Nephron (organoid): ENCODE measurements at regions not wholly inside any gene's neighbourhood (a gene's known extent, or its start where the extent isn't known, plus 50 kb on each side); places are given as distances from the start of the nearest gene placed in this dataset.

ENCODE experiments used
- H3K27ac Mint-ChIP-seq, 3 experiments: 2 replicates each; pipeline ENCODE4 v1.8.0; 2020; ENCODE audit warnings: mixed read lengths in 3 of 3, mild to moderate bottlenecking in 2 of 3, moderate library complexity in 1 of 3
- H3K27me3 Mint-ChIP-seq: 2 replicates; pipeline ENCODE4 v1.8.0; 2021; ENCODE audit warnings: low read depth, mild to moderate bottlenecking, moderate library complexity, mixed read lengths
- H3K36me3 Mint-ChIP-seq: 2 replicates; pipeline ENCODE4 v1.8.0; 2020; ENCODE audit warnings: low read depth, mixed read lengths
- H3K4me1 Mint-ChIP-seq: 2 replicates; pipeline ENCODE4 v1.8.0; 2020; ENCODE audit warnings: mixed read lengths
- H3K4me3 Mint-ChIP-seq, 3 experiments: 2 replicates each; pipeline ENCODE4 v1.8.0; 2020; ENCODE audit warnings: mild to moderate bottlenecking in 3 of 3, mixed read lengths in 3 of 3, moderate library complexity in 2 of 3
- H3K9me3 Mint-ChIP-seq: 2 replicates; pipeline ENCODE4 v1.8.0; 2020; ENCODE audit warnings: mixed read lengths
- TF ChIP-seq, protein P1 (sequence below), 3 experiments: fragments of 200-600 bp; sonication (generic); IDR thresholded peaks; one replicate each; pipeline ENCODE4 v1.5.0; 2021; ENCODE audit warnings: antibody characterized with exemption in 3 of 3; ENCODE audit not compliant: unreplicated experiment in 3 of 3

GRCh38 chr13:75222031-75222430, 259.9 kb downstream of the TBC1D4 start:
- peaks cover 41% of the 10 kb centered on the region for H3K4me1 Mint-ChIP-seq
- H3K4me3 Mint-ChIP-seq: no peak overlapping the region
- H3K27ac Mint-ChIP-seq: no peak overlapping the region
- peaks cover 4% of the 10 kb centered on the region for H3K27me3 Mint-ChIP-seq
- TF ChIP-seq, protein P1, sequence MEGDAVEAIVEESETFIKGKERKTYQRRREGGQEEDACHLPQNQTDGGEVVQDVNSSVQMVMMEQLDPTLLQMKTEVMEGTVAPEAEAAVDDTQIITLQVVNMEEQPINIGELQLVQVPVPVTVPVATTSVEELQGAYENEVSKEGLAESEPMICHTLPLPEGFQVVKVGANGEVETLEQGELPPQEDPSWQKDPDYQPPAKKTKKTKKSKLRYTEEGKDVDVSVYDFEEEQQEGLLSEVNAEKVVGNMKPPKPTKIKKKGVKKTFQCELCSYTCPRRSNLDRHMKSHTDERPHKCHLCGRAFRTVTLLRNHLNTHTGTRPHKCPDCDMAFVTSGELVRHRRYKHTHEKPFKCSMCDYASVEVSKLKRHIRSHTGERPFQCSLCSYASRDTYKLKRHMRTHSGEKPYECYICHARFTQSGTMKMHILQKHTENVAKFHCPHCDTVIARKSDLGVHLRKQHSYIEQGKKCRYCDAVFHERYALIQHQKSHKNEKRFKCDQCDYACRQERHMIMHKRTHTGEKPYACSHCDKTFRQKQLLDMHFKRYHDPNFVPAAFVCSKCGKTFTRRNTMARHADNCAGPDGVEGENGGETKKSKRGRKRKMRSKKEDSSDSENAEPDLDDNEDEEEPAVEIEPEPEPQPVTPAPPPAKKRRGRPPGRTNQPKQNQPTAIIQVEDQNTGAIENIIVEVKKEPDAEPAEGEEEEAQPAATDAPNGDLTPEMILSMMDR (IDR thresholded peaks at IDR 0.05; ENCODE audit: unreplicated experiment in 3 of 3): no peak
- no peaks in the 10 kb centered on the region for H3K36me3 Mint-ChIP-seq
- H3K9me3 Mint-ChIP-seq: no peaks in the 10 kb centered on the region

DNA sequence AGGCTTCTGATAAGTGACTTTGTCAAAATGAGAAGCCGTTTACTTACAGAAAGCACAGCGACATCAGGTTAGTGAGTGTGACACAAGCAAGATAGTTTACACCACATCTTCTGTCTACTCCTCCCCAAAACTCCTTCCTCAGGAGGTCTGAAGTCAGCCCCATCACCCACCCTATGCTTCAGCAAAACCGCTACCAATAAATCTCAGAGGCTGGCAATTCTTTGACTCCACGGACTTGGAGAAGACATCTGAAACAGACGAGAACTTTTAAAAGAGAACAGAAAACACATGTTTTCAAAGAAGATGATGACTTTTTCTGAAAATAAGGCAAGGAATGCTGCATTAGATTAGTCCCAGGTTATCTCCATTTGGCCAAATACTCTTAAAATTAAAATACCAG, 261.1 kb downstream of the TBC1D4 start:
- Mint-ChIP-seq H3K36me3 (no peaks in the 10 kb centered on the region), H3K9me3 (no peaks in the 10 kb centered on the region), H3K4me3 (peak overlapping the region in 1 of 3 experiments; percentile 27), H3K27me3 (peaks cover 9% of the 10 kb centered on the region), H3K4me1 (peaks cover 51% of the 10 kb centered on the region), H3K27ac (peak overlapping the region in 2 of 3 experiments; percentile 9 to 60)
- TF ChIP-seq, protein P1 (IDR thresholded peaks at IDR 0.05; ENCODE audit: unreplicated experiment in 3 of 3): no peak

DNA sequence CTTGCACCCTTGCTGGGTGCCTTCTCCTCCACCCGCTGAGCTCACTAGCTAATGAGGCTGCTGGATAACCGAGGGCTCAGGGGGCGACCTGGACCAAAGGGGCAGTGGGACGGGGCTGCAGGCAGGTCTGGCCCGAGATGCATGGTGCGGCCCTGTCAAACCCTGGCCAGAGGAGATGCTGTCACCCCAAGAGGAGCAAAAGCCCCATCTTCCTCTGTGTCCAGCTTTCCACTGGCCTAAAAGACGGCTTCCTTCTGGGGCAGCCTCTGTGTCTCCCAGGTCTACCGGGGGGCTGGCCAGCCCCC, 261.8 kb downstream of the TBC1D4 start:
- no peaks in the 10 kb centered on the region for H3K9me3 Mint-ChIP-seq
- TF ChIP-seq, protein P1 (IDR thresholded peaks at IDR 0.05; ENCODE audit: unreplicated experiment in 3 of 3): no peak
- peaks cover 9% of the 10 kb centered on the region for H3K27me3 Mint-ChIP-seq
- peaks cover 55% of the 10 kb centered on the region for H3K4me1 Mint-ChIP-seq
- H3K27ac Mint-ChIP-seq: peak overlapping the region in 2 of 3 experiments; percentile 86 to 90
- H3K4me3 Mint-ChIP-seq: no peak overlapping the region
- no peaks in the 10 kb centered on the region for H3K36me3 Mint-ChIP-seq

DNA sequence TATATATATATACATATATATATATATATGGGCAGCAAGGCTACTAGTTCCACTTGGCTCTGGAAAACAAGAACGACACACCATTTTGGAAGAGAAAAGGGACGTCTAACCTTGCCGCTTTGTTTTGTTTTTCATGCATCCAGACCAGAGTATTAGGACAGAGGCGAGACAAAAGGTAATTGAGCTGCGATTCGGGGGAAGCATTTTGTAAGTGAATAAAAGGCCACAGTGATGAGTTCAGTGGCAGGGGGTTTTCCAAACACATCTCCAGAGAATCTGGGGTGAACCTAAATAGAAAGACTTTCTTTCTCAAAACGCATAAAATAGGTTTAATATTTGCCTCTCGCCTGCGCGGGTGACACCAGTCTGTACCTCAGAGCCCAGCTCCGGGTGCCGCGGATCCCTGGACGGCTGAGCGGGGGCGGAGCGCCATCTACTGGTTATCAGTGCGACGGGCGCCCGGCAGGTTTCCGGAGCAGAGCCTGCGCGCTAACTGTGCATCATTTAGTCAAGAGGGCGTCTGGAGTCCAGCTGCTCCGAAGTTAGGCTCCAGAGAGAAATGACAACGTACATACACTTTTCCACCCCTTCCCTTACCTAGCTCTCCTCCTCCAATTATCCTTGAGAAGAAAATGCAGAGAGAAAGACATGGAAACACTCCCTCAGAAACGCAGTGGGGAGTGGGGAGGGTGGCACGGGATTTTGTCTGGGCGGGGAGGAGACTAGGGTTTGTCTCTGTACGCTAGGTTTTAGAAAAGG, 262.3 kb downstream of the TBC1D4 start:
- TF ChIP-seq, protein P1 (IDR thresholded peaks at IDR 0.05; ENCODE audit: unreplicated experiment in 3 of 3): peak; percentile 98 to 99 (median 98)
- H3K9me3 Mint-ChIP-seq: no peaks in the 10 kb centered on the region
- H3K36me3 Mint-ChIP-seq: no peaks in the 10 kb centered on the region
- peak overlapping the region; percentile 72 to 80 (median 74) for H3K4me3 Mint-ChIP-seq
- H3K27me3 Mint-ChIP-seq: peaks cover 9% of the 10 kb centered on the region
- peaks cover 55% of the 10 kb centered on the region for H3K4me1 Mint-ChIP-seq
- peak overlapping the region; percentile 78 to 90 (median 86) for H3K27ac Mint-ChIP-seq

GRCh38 chr13:75217949-75218348, 264.0 kb downstream of the TBC1D4 start:
- peak overlapping the region; percentile 68 to 88 (median 86) for H3K27ac Mint-ChIP-seq
- no peaks in the 10 kb centered on the region for H3K9me3 Mint-ChIP-seq
- peaks cover 51% of the 10 kb centered on the region for H3K4me1 Mint-ChIP-seq
- TF ChIP-seq, protein P1 (IDR thresholded peaks at IDR 0.05; ENCODE audit: unreplicated experiment in 3 of 3): peak in 1 of 3 experiments; percentile 26
- H3K27me3 Mint-ChIP-seq: peaks cover 9% of the 10 kb centered on the region
- H3K4me3 Mint-ChIP-seq: peak overlapping the region in 1 of 3 experiments; percentile 5
- H3K36me3 Mint-ChIP-seq: no peaks in the 10 kb centered on the region

DNA sequence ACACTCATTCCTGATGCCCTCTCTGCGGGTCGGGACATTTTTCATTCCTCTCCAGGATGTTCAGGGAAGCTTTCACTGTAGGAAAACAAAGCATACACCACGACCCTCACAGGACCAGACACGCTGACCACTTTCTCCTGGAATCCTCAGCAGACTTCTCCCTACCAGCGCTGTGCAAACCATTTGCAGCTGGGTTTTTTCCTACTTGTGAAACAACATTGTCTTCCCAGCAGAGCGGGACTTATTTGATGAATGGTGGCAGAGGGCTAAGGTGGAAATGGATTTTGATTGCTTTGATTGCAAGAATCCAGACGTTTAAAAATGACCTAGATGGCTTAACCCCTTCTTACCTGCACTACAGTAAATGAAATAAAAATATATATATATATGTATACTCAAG, 265.9 kb downstream of the TBC1D4 start:
- Mint-ChIP-seq H3K9me3 (no peaks in the 10 kb centered on the region), H3K36me3 (no peaks in the 10 kb centered on the region), H3K27ac (peak overlapping the region; percentile 75 to 88 (median 88)), H3K4me1 (peaks cover 50% of the 10 kb centered on the region), H3K27me3 (peaks cover 9% of the 10 kb centered on the region), H3K4me3 (peak overlapping the region in 2 of 3 experiments; percentile 21 to 34)
- TF ChIP-seq, protein P1 (IDR thresholded peaks at IDR 0.05; ENCODE audit: unreplicated experiment in 3 of 3): no peak
